ENCODE measurements at regions not wholly inside any gene's neighbourhood (a gene's known extent, or its start where the extent isn't known, plus 50 kb on each side); places are given as distances from the start of the nearest gene placed in this dataset.

- TF ChIP-seq CTCF (IDR thresholded peaks at IDR 0.05) = no peak
- no peak for TF ChIP-seq EZH2 (IDR thresholded peaks at IDR 0.05)
- TF ChIP-seq EZH2phosphoT487 (IDR thresholded peaks at IDR 0.05) = no peak
These were observed 85.9 kb upstream of the CCDC91 start for GRCh38 chr12:28104316-28104715.
